Mesenchymal stem cell (in vitro differentiated cells and primary cell): ENCODE measurements at regions not wholly inside any gene's neighbourhood (a gene's known extent, or its start where the extent isn't known, plus 50 kb on each side); places are given as distances from the start of the nearest gene placed in this dataset.

ENCODE experiments used
- DNase-seq: peaks from one replicate; pipeline ENCODE4 v3.0.0-alpha.2; 2013
- H2AFZ ChIP-seq: one replicate; pipeline ENCODE4 v1.6.1; 2013; ENCODE audit warnings: low read depth, mild to moderate bottlenecking, control low read depth, inconsistent platforms, low read length, moderate library complexity
- H2AK5ac ChIP-seq: 2 replicates; pipeline ENCODE4 v1.6.1; 2013; ENCODE audit warnings: low read length, moderate library complexity, mild to moderate bottlenecking, inconsistent platforms; ENCODE audit not compliant: severe bottlenecking
- H2BK120ac ChIP-seq: one replicate; pipeline ENCODE4 v1.6.1; 2013; ENCODE audit warnings: low read depth, mild to moderate bottlenecking, inconsistent platforms, low read length, moderate library complexity
- H2BK12ac ChIP-seq, 2 experiments: one replicate each; pipeline ENCODE4 v1.6.1; 2013; ENCODE audit warnings: inconsistent platforms in 2 of 2, low read length in 2 of 2, mild to moderate bottlenecking in 2 of 2, moderate library complexity in 2 of 2, control low read depth in 1 of 2
- H2BK15ac ChIP-seq: one replicate; pipeline ENCODE4 v1.6.1; 2013; ENCODE audit warnings: mild to moderate bottlenecking, low read depth, inconsistent platforms; ENCODE audit not compliant: poor library complexity, severe bottlenecking
- H2BK5ac ChIP-seq: 2 replicates; pipeline ENCODE4 v1.6.1; 2013; ENCODE audit warnings: low read depth, mild to moderate bottlenecking, low read length, control low read depth, inconsistent platforms; ENCODE audit not compliant: poor library complexity, severe bottlenecking
- H3K14ac ChIP-seq, 2 experiments: one replicate each; pipeline ENCODE4 v1.6.1; 2013; ENCODE audit warnings: inconsistent platforms in 2 of 2, low read length in 2 of 2, control low read depth in 1 of 2, mild to moderate bottlenecking in 1 of 2, moderate library complexity in 1 of 2
- H3K18ac ChIP-seq, 2 experiments: one replicate each; pipeline ENCODE4 v1.6.1; 2013; ENCODE audit warnings: inconsistent platforms in 2 of 2, low read length in 2 of 2, control low read depth in 1 of 2, low read depth in 1 of 2, mild to moderate bottlenecking in 1 of 2
- H3K23ac ChIP-seq, 2 experiments: one replicate each; pipeline ENCODE4 v1.6.1; 2013; ENCODE audit warnings: inconsistent platforms in 2 of 2, low read length in 2 of 2, mild to moderate bottlenecking in 2 of 2, moderate library complexity in 2 of 2, control low read depth in 1 of 2
- H3K27ac ChIP-seq: 2 replicates; pipeline ENCODE4 v1.5.1; 2013; ENCODE audit warnings: mild to moderate bottlenecking, moderate library complexity, low read length, control low read depth, inconsistent platforms; ENCODE audit not compliant: poor library complexity, severe bottlenecking
- H3K27me3 ChIP-seq, 2 experiments: 2 replicates each; pipeline versions ENCODE4 v1.6.1 to v1.7.0; 2013; ENCODE audit warnings: low read length in 2 of 2, mild to moderate bottlenecking in 2 of 2, moderate library complexity in 2 of 2, control low read depth in 1 of 2, inconsistent platforms in 1 of 2; ENCODE audit not compliant: control insufficient read depth in 1 of 2, insufficient read depth in 1 of 2
- H3K36me3 ChIP-seq, 2 experiments: 2 replicates each; pipeline versions ENCODE4 v1.6.1 to v1.7.0; 2013; ENCODE audit warnings: low read length in 2 of 2, control low read depth in 1 of 2, inconsistent platforms in 1 of 2, low read depth in 1 of 2, mild to moderate bottlenecking in 1 of 2; ENCODE audit not compliant: insufficient read depth in 2 of 2, control insufficient read depth in 1 of 2
- H3K4ac ChIP-seq, 2 experiments: one replicate each; pipeline ENCODE4 v1.6.1; 2013; ENCODE audit warnings: inconsistent platforms in 2 of 2, low read length in 2 of 2, mild to moderate bottlenecking in 2 of 2, moderate library complexity in 2 of 2, control low read depth in 1 of 2, low read depth in 1 of 2
- H3K4me1 ChIP-seq: 2 replicates; pipeline ENCODE4 v1.6.1; 2013; ENCODE audit warnings: low read depth, low read length, control low read depth; ENCODE audit not compliant: control insufficient read depth, insufficient read depth
- H3K4me2 ChIP-seq: 2 replicates; pipeline ENCODE4 v1.6.1; 2013; ENCODE audit warnings: low read length, mild to moderate bottlenecking, inconsistent platforms; ENCODE audit not compliant: poor library complexity, severe bottlenecking
- H3K4me3 ChIP-seq, 2 experiments: 2 replicates each; pipeline versions ENCODE4 v1.5.1 to v1.7.0; 2013; ENCODE audit warnings: low read length in 2 of 2, mild to moderate bottlenecking in 2 of 2, control low read depth in 1 of 2, low read depth in 1 of 2; ENCODE audit not compliant: insufficient read depth in 1 of 2
- H3K79me1 ChIP-seq: replicated peaks from 2 replicates; pipeline ENCODE4 v1.6.1; 2013; ENCODE audit warnings: mild to moderate bottlenecking, control low read depth, low read length, inconsistent platforms; ENCODE audit not compliant: poor library complexity, severe bottlenecking
- H3K9ac ChIP-seq: 2 replicates; pipeline ENCODE4 v1.7.0; 2013; ENCODE audit warnings: mild to moderate bottlenecking, low read length, moderate library complexity
- H3K9me3 ChIP-seq: 2 replicates; pipeline ENCODE4 v1.7.0; 2013; ENCODE audit warnings: mild to moderate bottlenecking, low read length; ENCODE audit not compliant: control insufficient read depth
- H4K8ac ChIP-seq: one replicate; pipeline ENCODE4 v1.6.1; 2013; ENCODE audit warnings: inconsistent platforms, mild to moderate bottlenecking, low read length, moderate library complexity
- H4K91ac ChIP-seq: one replicate; pipeline ENCODE4 v1.6.1; 2013; ENCODE audit warnings: mild to moderate bottlenecking, low read length, inconsistent platforms
- WGBS: methylation state at CpG from one replicate; pipeline ENCODE4 v1.1.7; 2013; ENCODE audit warnings: mixed read lengths; 5-methylcytosine and 5-hydroxymethylcytosine counted together

DNA sequence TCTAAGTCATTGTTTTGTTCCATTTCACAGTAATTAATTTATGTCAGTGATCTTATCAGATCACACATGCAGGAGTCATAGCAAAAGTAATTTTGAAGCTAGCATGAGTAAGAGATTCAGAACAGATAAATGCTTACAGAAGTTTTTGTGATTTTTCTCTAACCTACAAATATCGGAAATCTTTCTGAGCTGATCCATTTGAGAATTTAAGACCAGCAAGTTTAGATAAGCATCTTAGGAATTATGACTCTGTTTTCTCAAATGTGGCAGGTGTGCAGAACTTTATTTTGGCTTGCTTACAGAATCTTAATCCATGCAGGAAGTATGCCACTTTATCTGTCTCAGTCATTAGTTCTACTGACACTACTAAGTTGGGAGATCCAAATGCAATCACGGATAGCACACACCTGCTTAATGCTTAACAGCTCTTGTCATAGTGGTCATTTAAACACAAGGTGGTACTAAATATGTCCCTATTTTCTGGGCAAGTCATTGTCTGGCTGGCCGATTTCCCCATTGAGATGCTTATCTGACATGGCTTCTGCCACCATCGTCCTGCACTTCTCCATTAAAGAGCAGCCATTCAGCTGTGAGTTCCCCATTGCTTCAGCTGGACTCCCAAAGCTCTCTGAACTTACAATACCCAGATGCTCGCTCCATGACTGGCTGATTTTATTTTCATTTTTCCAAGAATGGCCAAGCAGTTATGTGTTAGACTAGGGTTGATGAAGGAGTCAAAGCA, 305.4 kb upstream of the NUDT12 start:
- no peak overlapping the region for H3K14ac ChIP-seq
- no peaks in the 10 kb centered on the region for H3K36me3 ChIP-seq
- H3K4me1 ChIP-seq, result no peaks in the 10 kb centered on the region
- WGBS, result 94% methylated on average over 4 of the region's 5 CpGs
- H2BK12ac ChIP-seq, result no peak overlapping the region
- H3K23ac ChIP-seq, result no peak overlapping the region
- H2AFZ ChIP-seq, result no peak overlapping the region
- no peak overlapping the region for H2BK120ac ChIP-seq
- no peak overlapping the region for H3K4ac ChIP-seq
- H3K18ac ChIP-seq, result no peak overlapping the region
- H4K91ac ChIP-seq, result no peak overlapping the region
- H3K9me3 ChIP-seq, result no peaks in the 10 kb centered on the region
- DNase-seq, result no peak
- H4K8ac ChIP-seq, result no peak overlapping the region
- no peak overlapping the region for H2BK5ac ChIP-seq
- no peak overlapping the region for H3K4me2 ChIP-seq
- H3K4me3 ChIP-seq, result no peak overlapping the region
- H3K27ac ChIP-seq, result no peak overlapping the region
- H2AK5ac ChIP-seq, result no peak overlapping the region
- no peaks in the 10 kb centered on the region for H3K79me1 ChIP-seq
- H2BK15ac ChIP-seq, result no peak overlapping the region
- no peak overlapping the region for H3K9ac ChIP-seq
- no peaks in the 10 kb centered on the region for H3K27me3 ChIP-seq

DNA sequence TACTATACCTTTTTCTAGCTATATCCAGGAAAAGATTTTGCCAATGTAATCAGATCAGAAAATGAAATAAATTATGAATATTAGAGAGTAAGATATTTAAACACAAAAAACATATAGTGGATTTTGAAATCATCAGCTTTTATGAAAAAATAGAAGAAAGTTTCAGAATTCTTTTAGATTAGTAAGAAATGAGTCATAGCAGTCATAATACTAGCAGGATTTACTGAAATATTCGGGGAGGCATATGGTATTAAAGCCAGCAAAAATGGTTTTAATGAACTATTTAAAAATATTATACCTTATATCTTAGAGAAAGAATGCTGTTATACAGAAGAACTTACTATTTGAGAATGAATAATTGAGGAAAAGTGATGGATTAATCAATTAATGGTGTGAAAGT, 303.6 kb upstream of the NUDT12 start:
- Histone ChIP-seq H3K4me1 (no peaks in the 10 kb centered on the region), H3K4me2 (no peak overlapping the region), H2BK5ac (no peak overlapping the region), H3K36me3 (no peaks in the 10 kb centered on the region), H3K27me3 (no peaks in the 10 kb centered on the region), H4K8ac (no peak overlapping the region), H3K4me3 (no peak overlapping the region), H2BK120ac (no peak overlapping the region), H3K9me3 (no peaks in the 10 kb centered on the region), H3K9ac (no peak overlapping the region), H3K79me1 (no peaks in the 10 kb centered on the region), H2AK5ac (no peak overlapping the region), H3K14ac (no peak overlapping the region), H3K27ac (no peak overlapping the region), H2BK15ac (no peak overlapping the region), H3K23ac (no peak overlapping the region), H3K18ac (no peak overlapping the region), H4K91ac (no peak overlapping the region), H2AFZ (no peak overlapping the region), H3K4ac (no peak overlapping the region), H2BK12ac (no peak overlapping the region)
- DNase-seq, result no peak
- WGBS, result no CpG with 5 or more reads among the region's 1 CpG

DNA sequence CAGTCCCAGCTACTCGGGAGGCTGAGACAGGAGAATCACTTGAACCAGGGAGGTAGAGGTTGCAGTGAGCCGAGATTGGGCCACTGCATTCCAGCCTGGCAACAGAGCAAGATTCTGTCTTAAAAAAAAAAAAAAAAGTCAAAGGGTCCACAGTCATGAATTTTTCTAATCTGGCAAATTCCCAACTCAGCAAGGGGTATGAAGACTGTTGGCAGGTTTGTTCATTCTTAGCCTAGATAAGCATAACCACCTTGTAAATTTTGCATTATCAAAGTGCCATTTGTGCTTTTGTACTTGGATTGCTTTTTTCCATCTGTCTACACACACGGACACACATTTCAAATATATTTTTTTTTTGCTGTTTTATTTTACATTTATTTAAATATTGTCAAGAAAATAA, 299.8 kb upstream of the NUDT12 start:
- Histone ChIP-seq H2BK5ac (no peak overlapping the region), H4K91ac (no peak overlapping the region), H3K4me3 (no peak overlapping the region), H3K79me1 (no peaks in the 10 kb centered on the region), H3K23ac (no peak overlapping the region), H2AK5ac (no peak overlapping the region), H3K9ac (no peak overlapping the region), H2BK120ac (no peak overlapping the region), H3K4me2 (no peak overlapping the region), H3K4me1 (no peaks in the 10 kb centered on the region), H3K27ac (no peak overlapping the region), H3K4ac (no peak overlapping the region), H3K27me3 (no peaks in the 10 kb centered on the region), H3K36me3 (no peaks in the 10 kb centered on the region), H3K14ac (no peak overlapping the region), H4K8ac (no peak overlapping the region), H2BK12ac (no peak overlapping the region), H3K18ac (no peak overlapping the region), H2BK15ac (no peak overlapping the region), H3K9me3 (no peaks in the 10 kb centered on the region), H2AFZ (no peak overlapping the region)
- no peak for DNase-seq
- 93% methylated on average over 2 of the region's 3 CpGs for WGBS

DNA sequence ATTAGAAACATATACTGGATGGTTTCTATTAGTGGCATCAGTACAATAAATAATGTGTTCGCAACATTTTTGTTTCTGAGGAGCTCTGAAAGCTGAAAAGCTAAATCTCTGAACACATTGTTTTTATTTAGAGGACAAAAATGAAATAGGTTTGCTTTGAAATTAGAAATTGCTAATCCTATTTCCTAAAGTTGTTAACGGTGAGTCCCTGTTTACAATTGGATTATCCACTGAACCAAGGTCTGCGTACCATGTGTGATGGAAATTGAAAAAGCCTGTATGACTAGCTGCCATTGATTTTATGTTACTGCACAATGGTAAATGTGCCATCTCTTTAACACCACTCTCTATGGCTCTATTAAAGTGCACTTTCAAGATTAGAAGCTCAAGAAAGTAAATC, 297.7 kb upstream of the NUDT12 start:
- no peak overlapping the region for H2AK5ac ChIP-seq
- H3K27me3 ChIP-seq, result no peaks in the 10 kb centered on the region
- H3K4me2 ChIP-seq, result no peak overlapping the region

More for the DNA sequence above, 297.7 kb upstream of the NUDT12 start:
- no peak overlapping the region for H2BK15ac ChIP-seq
- no peak overlapping the region for H3K4me3 ChIP-seq
- H3K27ac ChIP-seq, result no peak overlapping the region
- H4K8ac ChIP-seq, result no peak overlapping the region
- H3K4me1 ChIP-seq, result no peaks in the 10 kb centered on the region
- H3K9ac ChIP-seq, result no peak overlapping the region
- no peak overlapping the region for H3K23ac ChIP-seq
- no peak overlapping the region for H3K14ac ChIP-seq
- no peak for DNase-seq
- no peak overlapping the region for H2AFZ ChIP-seq
- H4K91ac ChIP-seq, result no peak overlapping the region
- no peak overlapping the region for H2BK12ac ChIP-seq
- H3K36me3 ChIP-seq, result no peaks in the 10 kb centered on the region
- H3K4ac ChIP-seq, result no peak overlapping the region
- H3K79me1 ChIP-seq, result no peaks in the 10 kb centered on the region
- WGBS, result 92% methylated on average over 3 of the region's 3 CpGs
- no peak overlapping the region for H2BK5ac ChIP-seq
- H3K9me3 ChIP-seq, result no peaks in the 10 kb centered on the region
- H2BK120ac ChIP-seq, result no peak overlapping the region
- no peak overlapping the region for H3K18ac ChIP-seq
